ENCODE measurements at regions not wholly inside any gene's neighbourhood (a gene's known extent, or its start where the extent isn't known, plus 50 kb on each side); places are given as distances from the start of the nearest gene placed in this dataset.

DNA sequence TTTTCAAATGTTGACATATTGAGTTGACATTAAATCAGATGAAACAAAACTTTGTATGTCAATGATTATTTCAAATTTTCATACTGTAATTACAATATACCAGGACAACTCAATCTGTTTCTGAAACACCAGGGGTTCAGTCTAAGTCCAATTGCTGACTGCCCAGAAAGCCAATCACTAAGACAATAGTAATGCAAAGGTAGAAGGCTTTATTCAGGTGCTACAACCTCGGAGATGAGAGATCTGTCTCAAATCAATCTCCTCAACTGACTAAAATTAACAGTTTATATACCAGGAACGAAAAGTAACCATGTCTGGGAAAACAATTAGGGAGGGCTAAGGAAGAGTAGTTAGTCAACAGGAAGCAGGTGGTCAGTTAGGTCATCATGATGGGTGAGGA lies 1400.4 kb downstream of the SUCLG1 start:
- ATAC-seq (no peak), FAIRE-seq (no peak), DNase-seq (ENCODE audit: low read depth in 1 of 2, low spot score in 1 of 2) (no peak)
- POLR2A ChIA-PET: no interaction called here
- no peaks in the 10 kb centered on the region for H3K4me1 ChIP-seq
- H3K9me3 ChIP-seq: peaks cover 5% of the 10 kb centered on the region; the same call in 2 of the 3 replicates
- no peak overlapping the region for H3K27ac ChIP-seq
- 2% methylated on average over 2 of the region's 2 CpGs for WGBS (ENCODE audit: missing lambda C conversion rate)
- CTCF ChIA-PET: no interaction called here
- H3K4me3 ChIP-seq: no peak overlapping the region
- TF ChIP-seq, protein P1, sequence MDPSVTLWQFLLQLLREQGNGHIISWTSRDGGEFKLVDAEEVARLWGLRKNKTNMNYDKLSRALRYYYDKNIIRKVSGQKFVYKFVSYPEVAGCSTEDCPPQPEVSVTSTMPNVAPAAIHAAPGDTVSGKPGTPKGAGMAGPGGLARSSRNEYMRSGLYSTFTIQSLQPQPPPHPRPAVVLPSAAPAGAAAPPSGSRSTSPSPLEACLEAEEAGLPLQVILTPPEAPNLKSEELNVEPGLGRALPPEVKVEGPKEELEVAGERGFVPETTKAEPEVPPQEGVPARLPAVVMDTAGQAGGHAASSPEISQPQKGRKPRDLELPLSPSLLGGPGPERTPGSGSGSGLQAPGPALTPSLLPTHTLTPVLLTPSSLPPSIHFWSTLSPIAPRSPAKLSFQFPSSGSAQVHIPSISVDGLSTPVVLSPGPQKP (IDR thresholded peaks at IDR 0.05; ENCODE audit: low read depth, low read length): no peak
- no peak overlapping the region for H3K4me2 ChIP-seq

DNA sequence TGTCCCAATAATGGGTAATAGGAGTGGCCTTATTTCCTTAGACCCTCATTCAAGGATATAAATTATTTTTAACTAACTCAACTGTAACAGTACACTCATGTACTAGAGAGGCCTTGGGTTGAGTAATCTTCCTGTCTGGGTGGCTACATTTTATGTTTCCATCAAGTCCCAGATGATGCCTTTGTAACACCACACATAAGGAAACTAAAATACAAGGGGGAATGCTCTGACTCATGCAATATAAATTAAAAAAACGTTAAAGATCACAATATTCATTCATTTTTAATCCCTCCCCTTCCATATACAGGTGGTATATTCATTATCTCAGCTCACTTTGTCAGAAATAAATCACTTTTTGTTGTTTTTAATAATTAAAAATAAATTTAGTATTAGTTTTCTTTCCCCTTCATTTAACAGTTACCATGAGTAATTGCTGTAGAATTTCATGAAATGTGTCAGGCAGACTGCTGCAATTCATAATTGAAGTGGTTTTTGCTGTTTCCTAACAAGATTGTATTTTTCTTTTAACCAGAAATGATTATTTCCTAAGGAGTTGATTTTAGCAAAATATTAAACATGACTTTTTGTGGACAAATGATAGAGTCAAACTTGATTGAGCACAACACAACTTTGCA lies 1403.6 kb downstream of the SUCLG1 start:
- Histone ChIP-seq H3K9me3 (peaks cover 5% of the 10 kb centered on the region; the same call in 2 of the 3 replicates), H3K4me2 (no peak overlapping the region), H3K27ac (no peak overlapping the region), H3K4me3 (no peak overlapping the region), H3K4me1 (no peaks in the 10 kb centered on the region)
- no peak for ATAC-seq
- no peak for DNase-seq (ENCODE audit: low read depth in 1 of 2, low spot score in 1 of 2)
- ChIA-PET POLR2A (no interaction called here), CTCF (no interaction called here)
- no peak for FAIRE-seq
- no peak for TF ChIP-seq FOSL2 (IDR thresholded peaks at IDR 0.05)
- no peak for TF ChIP-seq FOSL2 (CRISPR knock-in tag; IDR thresholded peaks at IDR 0.05)
- no peak for TF ChIP-seq ZNF302 (CRISPR knock-in tag; IDR thresholded peaks at IDR 0.05)
- TF ChIP-seq SMC3 (IDR thresholded peaks at IDR 0.05): no peak
- TF ChIP-seq, protein P2, sequence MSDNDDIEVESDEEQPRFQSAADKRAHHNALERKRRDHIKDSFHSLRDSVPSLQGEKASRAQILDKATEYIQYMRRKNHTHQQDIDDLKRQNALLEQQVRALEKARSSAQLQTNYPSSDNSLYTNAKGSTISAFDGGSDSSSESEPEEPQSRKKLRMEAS (IDR thresholded peaks at IDR 0.05): no peak
- no peak for TF ChIP-seq HOXB13 (CRISPR knock-in tag; IDR thresholded peaks at IDR 0.05; ENCODE audit: low read depth)
- no peak for TF ChIP-seq BHLHE40 (IDR thresholded peaks at IDR 0.05; ENCODE audit: low read depth, low read length)
- TF ChIP-seq HOXB5 (CRISPR knock-in tag; IDR thresholded peaks at IDR 0.05): no peak
- TF ChIP-seq RFX5 (IDR thresholded peaks at IDR 0.05): no peak
- no peak for TF ChIP-seq CBX2 (IDR thresholded peaks at IDR 0.05; ENCODE audit: borderline replicate concordance, low read depth)
- no peak for TF ChIP-seq POLR2A (IDR thresholded peaks at IDR 0.05; ENCODE audit: low read length)
- no peak for TF ChIP-seq JUN (IDR thresholded peaks at IDR 0.05)
- TF ChIP-seq, protein P3, sequence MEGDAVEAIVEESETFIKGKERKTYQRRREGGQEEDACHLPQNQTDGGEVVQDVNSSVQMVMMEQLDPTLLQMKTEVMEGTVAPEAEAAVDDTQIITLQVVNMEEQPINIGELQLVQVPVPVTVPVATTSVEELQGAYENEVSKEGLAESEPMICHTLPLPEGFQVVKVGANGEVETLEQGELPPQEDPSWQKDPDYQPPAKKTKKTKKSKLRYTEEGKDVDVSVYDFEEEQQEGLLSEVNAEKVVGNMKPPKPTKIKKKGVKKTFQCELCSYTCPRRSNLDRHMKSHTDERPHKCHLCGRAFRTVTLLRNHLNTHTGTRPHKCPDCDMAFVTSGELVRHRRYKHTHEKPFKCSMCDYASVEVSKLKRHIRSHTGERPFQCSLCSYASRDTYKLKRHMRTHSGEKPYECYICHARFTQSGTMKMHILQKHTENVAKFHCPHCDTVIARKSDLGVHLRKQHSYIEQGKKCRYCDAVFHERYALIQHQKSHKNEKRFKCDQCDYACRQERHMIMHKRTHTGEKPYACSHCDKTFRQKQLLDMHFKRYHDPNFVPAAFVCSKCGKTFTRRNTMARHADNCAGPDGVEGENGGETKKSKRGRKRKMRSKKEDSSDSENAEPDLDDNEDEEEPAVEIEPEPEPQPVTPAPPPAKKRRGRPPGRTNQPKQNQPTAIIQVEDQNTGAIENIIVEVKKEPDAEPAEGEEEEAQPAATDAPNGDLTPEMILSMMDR (IDR thresholded peaks at IDR 0.05): no peak
- no peak for TF ChIP-seq RCOR1 (IDR thresholded peaks at IDR 0.05; ENCODE audit: low read depth, low read length)
- 4% methylated on average over 1 of the region's 1 CpG for WGBS (ENCODE audit: missing lambda C conversion rate)

DNA sequence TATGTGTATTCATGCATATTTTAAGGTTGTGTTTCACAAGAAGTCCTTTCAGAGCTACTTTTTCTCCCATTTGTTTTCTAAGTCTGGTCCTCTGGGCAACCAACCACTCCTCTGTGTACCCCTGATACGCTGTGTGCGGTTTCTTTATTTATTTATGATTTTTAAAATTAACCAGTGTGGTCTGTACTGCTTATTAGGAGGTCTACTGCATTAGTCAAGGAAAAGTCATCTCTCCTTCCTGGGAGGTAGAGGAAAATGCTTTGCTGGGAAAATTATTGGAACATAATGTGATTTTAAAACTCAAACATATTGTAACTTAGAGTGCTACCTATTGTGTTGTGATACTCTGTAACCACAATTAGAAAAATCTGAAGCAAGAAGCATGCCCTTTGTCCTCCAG lies 1404.3 kb downstream of the SUCLG1 start:
- 63% methylated on average over 2 of the region's 2 CpGs for WGBS (ENCODE audit: missing lambda C conversion rate)
- H3K9me3 ChIP-seq: peaks cover 5% of the 10 kb centered on the region; the same call in 2 of the 3 replicates
- no peak overlapping the region for H3K4me2 ChIP-seq
- TF ChIP-seq MAFK (IDR thresholded peaks at IDR 0.05; ENCODE audit: partially characterized antibody) (no peak), POLR2A (IDR thresholded peaks at IDR 0.05; ENCODE audit: low read length) (no peak), HDAC2 (IDR thresholded peaks at IDR 0.05) (no peak), KDM1A (IDR thresholded peaks at IDR 0.05; ENCODE audit: low read depth) (no peak), SMC3 (IDR thresholded peaks at IDR 0.05) (no peak), CHD2 (IDR thresholded peaks at IDR 0.05; ENCODE audit: low read length, partially characterized antibody) (no peak), ZNF302 (CRISPR knock-in tag; IDR thresholded peaks at IDR 0.05) (no peak), POLR2AphosphoS2 (conservative IDR thresholded peaks at IDR 0.05; ENCODE audit: low read length) (no peak), KDM5A (IDR thresholded peaks at IDR 0.05) (no peak), CEBPB (IDR thresholded peaks at IDR 0.05) (no peak), FOSL2 (IDR thresholded peaks at IDR 0.05) (no peak), FOSL2 (CRISPR knock-in tag; IDR thresholded peaks at IDR 0.05) (no peak), NFE2L2 (conservative IDR thresholded peaks at IDR 0.05; ENCODE audit: low read length) (no peak), EP300 (IDR thresholded peaks at IDR 0.05) (no peak), ESRRA (IDR thresholded peaks at IDR 0.05; ENCODE audit: borderline replicate concordance, low read length) (no peak), TP53 (CRISPR knock-in tag; IDR thresholded peaks at IDR 0.05) (no peak), JUNB (IDR thresholded peaks at IDR 0.05) (no peak)
- TF ChIP-seq, protein P1 (IDR thresholded peaks at IDR 0.05; ENCODE audit: low read depth, low read length): no peak
- TF ChIP-seq, protein P2 (IDR thresholded peaks at IDR 0.05): no peak
- TF ChIP-seq, protein P4, sequence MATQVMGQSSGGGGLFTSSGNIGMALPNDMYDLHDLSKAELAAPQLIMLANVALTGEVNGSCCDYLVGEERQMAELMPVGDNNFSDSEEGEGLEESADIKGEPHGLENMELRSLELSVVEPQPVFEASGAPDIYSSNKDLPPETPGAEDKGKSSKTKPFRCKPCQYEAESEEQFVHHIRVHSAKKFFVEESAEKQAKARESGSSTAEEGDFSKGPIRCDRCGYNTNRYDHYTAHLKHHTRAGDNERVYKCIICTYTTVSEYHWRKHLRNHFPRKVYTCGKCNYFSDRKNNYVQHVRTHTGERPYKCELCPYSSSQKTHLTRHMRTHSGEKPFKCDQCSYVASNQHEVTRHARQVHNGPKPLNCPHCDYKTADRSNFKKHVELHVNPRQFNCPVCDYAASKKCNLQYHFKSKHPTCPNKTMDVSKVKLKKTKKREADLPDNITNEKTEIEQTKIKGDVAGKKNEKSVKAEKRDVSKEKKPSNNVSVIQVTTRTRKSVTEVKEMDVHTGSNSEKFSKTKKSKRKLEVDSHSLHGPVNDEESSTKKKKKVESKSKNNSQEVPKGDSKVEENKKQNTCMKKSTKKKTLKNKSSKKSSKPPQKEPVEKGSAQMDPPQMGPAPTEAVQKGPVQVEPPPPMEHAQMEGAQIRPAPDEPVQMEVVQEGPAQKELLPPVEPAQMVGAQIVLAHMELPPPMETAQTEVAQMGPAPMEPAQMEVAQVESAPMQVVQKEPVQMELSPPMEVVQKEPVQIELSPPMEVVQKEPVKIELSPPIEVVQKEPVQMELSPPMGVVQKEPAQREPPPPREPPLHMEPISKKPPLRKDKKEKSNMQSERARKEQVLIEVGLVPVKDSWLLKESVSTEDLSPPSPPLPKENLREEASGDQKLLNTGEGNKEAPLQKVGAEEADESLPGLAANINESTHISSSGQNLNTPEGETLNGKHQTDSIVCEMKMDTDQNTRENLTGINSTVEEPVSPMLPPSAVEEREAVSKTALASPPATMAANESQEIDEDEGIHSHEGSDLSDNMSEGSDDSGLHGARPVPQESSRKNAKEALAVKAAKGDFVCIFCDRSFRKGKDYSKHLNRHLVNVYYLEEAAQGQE (IDR thresholded peaks at IDR 0.05): no peak
- no peak overlapping the region for H3K4me3 ChIP-seq
- no peaks in the 10 kb centered on the region for H3K4me1 ChIP-seq
- FAIRE-seq: no peak
- H3K27ac ChIP-seq: no peak overlapping the region
- POLR2A ChIA-PET: no interaction called here
- no peak for DNase-seq (ENCODE audit: low read depth in 1 of 2, low spot score in 1 of 2)
- CTCF ChIA-PET: interaction anchor here (0.7 kb wide), 1 partner anchor 760 kb away, joined by 3 read pairs; no protein-coding TSS in a partner anchor
- ATAC-seq: no peak
